ENCODE measurements at regions not wholly inside any gene's neighbourhood (a gene's known extent, or its start where the extent isn't known, plus 50 kb on each side); places are given as distances from the start of the nearest gene placed in this dataset.

- H3K36me3 ChIP-seq (ENCODE audit: control insufficient read depth in 2 of 2, extremely low read depth in 1 of 2, insufficient read depth in 2 of 2, low read length in 2 of 2): no peaks in the 10 kb centered on the region
- H2AFZ ChIP-seq (ENCODE audit: control insufficient read depth, low read length): no peak overlapping the region
- H3K4me1 ChIP-seq (ENCODE audit: control insufficient read depth, extremely low read depth, insufficient read depth, low read length): no peaks in the 10 kb centered on the region
- FAIRE-seq: no peak
- H3K9me1 ChIP-seq (ENCODE audit: control insufficient read depth, extremely low read depth, insufficient read depth, low read length): no peaks in the 10 kb centered on the region
- no peak overlapping the region for H3K27ac ChIP-seq (ENCODE audit: control insufficient read depth, insufficient read depth, low read length)
- H3K4me3 ChIP-seq (ENCODE audit: control insufficient read depth in 2 of 3, extremely low read depth in 1 of 3, insufficient read depth in 2 of 3, low read depth in 1 of 3, low read length in 3 of 3): no peak overlapping the region
- no peaks in the 10 kb centered on the region for H3K9me3 ChIP-seq (ENCODE audit: control insufficient read depth, low read depth, low read length)
- no peak for DNase-seq (ENCODE audit: low read depth, low spot score)
- H4K20me1 ChIP-seq (ENCODE audit: control insufficient read depth, extremely low read depth, insufficient read depth, low read length): no peaks in the 10 kb centered on the region
- no peak overlapping the region for H3K4me2 ChIP-seq (ENCODE audit: control insufficient read depth, extremely low read depth, insufficient read depth, low read depth, low read length)
- H3K27me3 ChIP-seq (ENCODE audit: control insufficient read depth, extremely low read depth, insufficient read depth, low read length): no peaks in the 10 kb centered on the region
- TF ChIP-seq CTCF (optimal IDR thresholded peaks at IDR 0.05 in 1 of 3, IDR thresholded peaks at IDR 0.05 in 1 of 3, conservative IDR thresholded peaks at IDR 0.05 in 1 of 3; ENCODE audit: extremely low read depth in 1 of 3, insufficient read depth in 2 of 3, low read length in 3 of 3): no peak
- TF ChIP-seq EZH2 (IDR thresholded peaks at IDR 0.05; ENCODE audit: low read length): no peak
- H3K9ac ChIP-seq (ENCODE audit: control insufficient read depth, extremely low read depth, insufficient read depth, low read length): no peak overlapping the region
- H3K79me2 ChIP-seq (ENCODE audit: control insufficient read depth, insufficient read depth, low read length): no peaks in the 10 kb centered on the region
- dilution Hi-C loops (cut with MboI; ENCODE audit: extremely low pct_ligation_motif_present, low sequenced_read_pairs): no loop called here
These were observed 182.6 kb downstream of the GRB14 start for GRCh38 chr2:164438490-164439205.

GRCh38 chr2:164436131-164436530 lies 185.2 kb downstream of the GRB14 start:
- H4K20me1 ChIP-seq (ENCODE audit: control insufficient read depth, extremely low read depth, insufficient read depth, low read length): no peaks in the 10 kb centered on the region
- no peak overlapping the region for H3K4me3 ChIP-seq (ENCODE audit: control insufficient read depth in 2 of 3, extremely low read depth in 1 of 3, insufficient read depth in 2 of 3, low read depth in 1 of 3, low read length in 3 of 3)
- dilution Hi-C loops (cut with MboI; ENCODE audit: extremely low pct_ligation_motif_present, low sequenced_read_pairs): no loop called here
- no peaks in the 10 kb centered on the region for H3K4me1 ChIP-seq (ENCODE audit: control insufficient read depth, extremely low read depth, insufficient read depth, low read length)
- no peak overlapping the region for H3K27ac ChIP-seq (ENCODE audit: control insufficient read depth, insufficient read depth, low read length)
- H3K4me2 ChIP-seq (ENCODE audit: control insufficient read depth, extremely low read depth, insufficient read depth, low read depth, low read length): no peak overlapping the region
- H3K36me3 ChIP-seq (ENCODE audit: control insufficient read depth in 2 of 2, extremely low read depth in 1 of 2, insufficient read depth in 2 of 2, low read length in 2 of 2): no peaks in the 10 kb centered on the region
- no peak for FAIRE-seq
- no peaks in the 10 kb centered on the region for H3K9me1 ChIP-seq (ENCODE audit: control insufficient read depth, extremely low read depth, insufficient read depth, low read length)
- TF ChIP-seq EZH2 (IDR thresholded peaks at IDR 0.05; ENCODE audit: low read length) (no peak), CTCF (optimal IDR thresholded peaks at IDR 0.05 in 1 of 3, IDR thresholded peaks at IDR 0.05 in 1 of 3, conservative IDR thresholded peaks at IDR 0.05 in 1 of 3; ENCODE audit: extremely low read depth in 1 of 3, insufficient read depth in 2 of 3, low read length in 3 of 3) (no peak)
- H3K9me3 ChIP-seq (ENCODE audit: control insufficient read depth, low read depth, low read length): no peaks in the 10 kb centered on the region
- peaks cover 4% of the 10 kb centered on the region for H3K27me3 ChIP-seq (ENCODE audit: control insufficient read depth, extremely low read depth, insufficient read depth, low read length)
- H2AFZ ChIP-seq (ENCODE audit: control insufficient read depth, low read length): no peak overlapping the region
- no peak overlapping the region for H3K9ac ChIP-seq (ENCODE audit: control insufficient read depth, extremely low read depth, insufficient read depth, low read length)
- H3K79me2 ChIP-seq (ENCODE audit: control insufficient read depth, insufficient read depth, low read length): no peaks in the 10 kb centered on the region
- no peak for DNase-seq (ENCODE audit: low read depth, low spot score)
